Heart left ventricle (tissue), 13 donors: ENCODE measurements at regions not wholly inside any gene's neighbourhood (a gene's known extent, or its start where the extent isn't known, plus 50 kb on each side); places are given as distances from the start of the nearest gene placed in this dataset.

ENCODE experiments used
- POLR2A ChIP-seq, 2 donors: fragments of 450-650 bp; IDR thresholded peaks; one replicate each; pipeline ENCODE4 v1.6.1; 2017; ENCODE audit warnings: antibody characterized with exemption in 2 of 2, mild to moderate bottlenecking in 2 of 2, moderate library complexity in 2 of 2
- TF ChIP-seq, protein P1 (sequence below), 12 donors: fragments of 200-600 bp; sonication (generic) in 4 of 12; IDR thresholded peaks; one replicate each; pipeline versions ENCODE4 v1.5.0 to v1.8.0; 2018 to 2022; ENCODE audit warnings: antibody characterized with exemption in 12 of 12, mild to moderate bottlenecking in 5 of 12
- donor health status: ischemic (EF 13 %, LVEDD 7.1; RV severe dilation, severe dysfunction).
- donor health status: DM: no; HTN: yes; CAD: no.
- donor health status: DM: no; HTN: no; CAD: no.
- donor health status: ischemic (EF 25% LVEDD 6.9; RV normal size, moderate dysfunction).
- donor health status: ischemic (EF 25% LVEDD 5.7; RV mildly dilated, moderate dysfunction).
- donor health status: ischemic (EF 35%, LVEDD 5.7; RV mildly dilated, moderate dysfunction).
- donor health status: nonischemic (EF 11% LVEDD 7.7; RV severe dilation, severe dysfunction).
- donor health status: DM: yes; HTN: yes; CAD: no.
- donor health status: PGD.
- donor health status: ischemic (EF 29% LVEDD 5.4; RV normal size, mild dysfunction).
- donor health status: nonischemic (EF 23%, LVEDD 6.1; RV moderate dilation, normal function).

DNA sequence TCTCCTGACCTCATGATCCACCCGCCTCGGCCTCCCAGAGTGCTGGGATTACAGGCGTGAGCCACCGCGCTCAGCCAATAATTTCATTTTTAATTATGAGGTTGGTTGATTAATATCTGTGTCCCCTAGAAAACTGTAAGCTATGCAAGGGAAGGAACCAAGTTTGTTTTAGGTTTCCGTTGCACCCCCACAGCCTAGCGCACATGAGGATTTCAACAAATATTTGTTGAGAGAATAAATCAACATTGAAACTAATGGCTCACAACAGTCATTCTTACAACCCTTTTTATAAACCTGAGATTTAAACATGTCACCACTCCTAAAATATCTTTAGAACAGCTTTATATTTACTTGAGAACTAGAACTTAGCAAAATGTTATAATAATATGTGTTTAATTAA is 114.0 kb upstream of the CARMIL1 start:
- TF ChIP-seq, protein P1, sequence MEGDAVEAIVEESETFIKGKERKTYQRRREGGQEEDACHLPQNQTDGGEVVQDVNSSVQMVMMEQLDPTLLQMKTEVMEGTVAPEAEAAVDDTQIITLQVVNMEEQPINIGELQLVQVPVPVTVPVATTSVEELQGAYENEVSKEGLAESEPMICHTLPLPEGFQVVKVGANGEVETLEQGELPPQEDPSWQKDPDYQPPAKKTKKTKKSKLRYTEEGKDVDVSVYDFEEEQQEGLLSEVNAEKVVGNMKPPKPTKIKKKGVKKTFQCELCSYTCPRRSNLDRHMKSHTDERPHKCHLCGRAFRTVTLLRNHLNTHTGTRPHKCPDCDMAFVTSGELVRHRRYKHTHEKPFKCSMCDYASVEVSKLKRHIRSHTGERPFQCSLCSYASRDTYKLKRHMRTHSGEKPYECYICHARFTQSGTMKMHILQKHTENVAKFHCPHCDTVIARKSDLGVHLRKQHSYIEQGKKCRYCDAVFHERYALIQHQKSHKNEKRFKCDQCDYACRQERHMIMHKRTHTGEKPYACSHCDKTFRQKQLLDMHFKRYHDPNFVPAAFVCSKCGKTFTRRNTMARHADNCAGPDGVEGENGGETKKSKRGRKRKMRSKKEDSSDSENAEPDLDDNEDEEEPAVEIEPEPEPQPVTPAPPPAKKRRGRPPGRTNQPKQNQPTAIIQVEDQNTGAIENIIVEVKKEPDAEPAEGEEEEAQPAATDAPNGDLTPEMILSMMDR (IDR thresholded peaks at IDR 0.05) = no peak
- TF ChIP-seq POLR2A (IDR thresholded peaks at IDR 0.05) = no peak
